GM19324 (cell line): ENCODE measurements at regions not wholly inside any gene's neighbourhood (a gene's known extent, or its start where the extent isn't known, plus 50 kb on each side); places are given as distances from the start of the nearest gene placed in this dataset.
"Not testable (repeated sequence)": the region's sequence is repeated elsewhere in the genome, so short reads cannot be mapped to it uniquely, and the experiment has no call there.

ENCODE experiments used
- ATAC-seq: cut with Tn5 transposase; IDR thresholded peaks from one replicate; pipeline ENCODE4 v1.9.1; 2021; ENCODE audit warnings: mild to moderate bottlenecking, moderate library complexity; ENCODE audit not compliant: unreplicated experiment, low FRiP score

DNA sequence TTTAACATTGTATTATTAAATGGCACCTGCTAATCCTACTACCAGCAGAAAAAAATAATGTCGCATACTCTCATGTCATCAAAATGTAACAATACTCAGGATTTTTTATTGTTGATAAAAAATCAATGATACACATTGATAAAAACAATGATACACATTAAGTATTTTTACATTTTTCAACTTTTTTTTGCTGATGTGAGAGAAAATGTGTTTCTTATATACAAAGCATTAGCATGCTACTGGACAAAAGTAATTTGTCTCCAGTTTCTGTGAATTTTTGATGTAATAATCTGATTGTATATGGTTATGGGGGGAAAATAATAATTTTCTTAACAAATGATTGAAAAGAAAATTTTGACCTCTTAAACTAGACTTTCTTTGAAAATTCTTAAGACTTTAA lies 1256.6 kb upstream of the CNTN5 start:
- ATAC-seq: no peak

DNA sequence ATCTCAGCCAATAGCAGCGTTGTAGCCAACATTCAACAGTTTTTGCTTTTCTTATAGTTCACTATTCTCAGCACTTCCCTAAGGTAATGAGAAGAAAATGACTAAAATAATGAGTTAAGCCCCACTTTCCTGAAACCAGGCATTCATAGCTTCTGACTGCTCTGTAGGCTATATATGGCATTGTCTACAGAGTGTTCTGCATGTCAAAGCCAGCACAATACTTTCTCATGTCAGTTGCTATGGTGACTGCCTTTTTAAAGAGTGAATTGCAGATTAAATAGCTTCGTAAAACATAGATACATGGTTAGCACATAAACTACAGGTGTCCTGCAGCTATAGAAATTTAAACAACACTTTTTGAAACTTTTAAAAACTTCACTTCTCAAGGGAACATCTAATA lies 1256.1 kb upstream of the CNTN5 start:
- ATAC-seq: no peak

DNA sequence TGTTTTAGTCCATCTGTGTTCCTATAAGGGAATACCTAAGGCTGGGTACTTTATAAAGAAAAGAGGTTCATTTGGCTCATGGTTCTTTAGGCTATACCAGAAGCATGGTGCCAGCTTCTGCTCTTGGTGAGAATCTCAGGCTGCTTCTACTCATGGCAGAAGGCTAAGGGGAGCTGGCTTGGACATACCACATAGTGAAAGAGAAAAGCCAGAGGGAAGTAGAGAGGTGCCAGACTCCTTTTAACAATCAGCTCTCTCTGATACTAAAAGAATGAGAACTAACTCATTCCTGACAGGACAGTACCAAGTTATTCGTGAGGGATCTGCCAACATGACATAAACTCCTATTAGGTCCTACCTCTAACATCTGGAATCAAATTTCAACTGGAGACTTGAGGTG lies 1250.2 kb upstream of the CNTN5 start:
- ATAC-seq: no peak

DNA sequence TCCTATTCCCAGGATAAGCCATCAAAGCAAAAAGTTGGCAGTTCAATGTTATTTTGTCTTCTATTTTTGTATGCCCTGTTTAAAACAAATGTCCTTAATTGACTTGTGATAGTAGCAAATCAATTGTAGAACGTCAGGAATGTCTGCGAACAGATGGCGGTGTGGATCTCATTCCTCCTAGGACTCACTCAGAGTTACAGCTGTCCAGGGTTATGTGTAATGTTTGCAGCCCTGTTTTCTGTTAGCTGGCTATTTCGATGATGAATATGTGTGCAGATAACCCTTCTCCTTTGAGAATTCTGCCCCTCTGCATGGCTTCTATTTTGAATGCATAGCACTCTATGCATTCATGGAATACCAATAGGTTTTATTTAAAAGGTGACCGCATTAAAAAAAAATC lies 1248.0 kb upstream of the CNTN5 start:
- no peak for ATAC-seq

DNA sequence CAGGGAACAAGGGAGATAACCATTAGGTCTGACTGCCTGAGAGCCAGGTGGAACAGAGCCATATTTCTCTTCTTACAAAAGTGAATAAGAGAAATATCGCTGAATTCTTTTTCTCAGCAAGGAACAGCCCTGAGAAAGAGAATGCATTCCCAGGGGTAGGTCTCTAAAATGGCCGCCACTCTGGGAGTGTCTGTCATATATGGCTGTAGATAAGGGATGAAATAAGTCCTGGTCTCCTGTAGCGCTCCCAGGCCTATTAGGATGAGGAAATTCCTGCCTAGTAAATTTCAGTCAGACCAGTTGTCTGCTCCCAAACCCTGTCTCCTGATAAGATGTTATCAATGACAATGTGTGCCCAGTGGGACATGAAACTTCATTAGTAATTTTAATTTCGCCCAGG lies 1236.4 kb upstream of the CNTN5 start:
- ATAC-seq: not testable (repeated sequence)

DNA sequence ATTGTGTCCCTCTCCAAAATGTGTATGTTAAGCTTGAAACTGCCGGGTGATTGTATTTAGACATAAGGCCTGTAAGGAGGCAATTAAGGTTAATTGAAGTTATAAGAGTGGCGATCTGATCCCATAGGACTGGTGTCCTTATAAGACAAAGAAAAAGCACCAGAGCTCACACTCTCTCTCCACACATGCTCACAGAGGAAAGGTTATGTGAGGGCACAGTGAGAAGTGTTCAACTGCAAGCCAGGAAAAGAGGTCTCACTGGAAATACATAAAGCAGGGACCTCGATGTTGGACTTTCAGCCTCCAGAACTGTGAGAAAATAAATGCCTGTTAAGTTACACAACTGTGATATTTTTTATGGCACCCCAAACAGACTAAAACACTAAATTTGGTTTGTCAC lies 1233.8 kb upstream of the CNTN5 start:
- ATAC-seq: no peak

DNA sequence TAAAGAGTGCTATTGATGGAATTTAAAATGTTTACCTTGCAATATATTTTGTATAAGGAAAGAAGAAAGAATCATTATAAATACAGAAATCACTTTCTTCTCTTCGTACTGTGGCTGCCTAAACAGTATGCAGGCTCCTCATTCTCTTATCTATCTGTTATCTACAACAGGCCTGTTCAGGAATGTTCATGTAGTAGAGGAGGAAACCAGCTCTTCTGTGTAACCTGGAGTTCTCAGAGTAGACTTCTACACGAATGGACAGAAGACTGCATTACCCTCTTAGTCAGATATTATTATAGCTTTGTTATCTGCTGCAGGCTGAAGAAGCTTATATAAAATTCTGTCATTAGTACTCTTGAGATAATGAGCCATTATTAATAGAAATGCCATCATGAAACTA lies 1225.9 kb upstream of the CNTN5 start:
- ATAC-seq: no peak

DNA sequence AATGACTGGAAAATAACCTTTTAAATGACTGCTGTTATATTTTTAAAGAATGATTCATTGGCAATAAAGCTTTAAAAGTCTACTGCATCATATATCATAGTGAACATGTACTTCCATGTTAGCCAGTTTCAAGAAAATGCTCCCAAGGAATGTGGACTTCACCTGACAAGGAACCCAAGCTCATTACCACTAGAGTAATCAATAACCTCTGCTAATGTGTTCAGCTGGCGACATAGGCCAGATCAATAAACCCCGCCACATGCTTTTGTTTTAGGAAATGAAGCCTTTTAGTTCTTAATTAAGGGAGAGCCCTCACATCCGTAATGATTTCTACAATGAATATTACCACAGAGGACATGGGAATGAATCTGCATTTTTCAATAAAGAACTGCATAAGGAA lies 1219.9 kb upstream of the CNTN5 start:
- ATAC-seq: no peak

DNA sequence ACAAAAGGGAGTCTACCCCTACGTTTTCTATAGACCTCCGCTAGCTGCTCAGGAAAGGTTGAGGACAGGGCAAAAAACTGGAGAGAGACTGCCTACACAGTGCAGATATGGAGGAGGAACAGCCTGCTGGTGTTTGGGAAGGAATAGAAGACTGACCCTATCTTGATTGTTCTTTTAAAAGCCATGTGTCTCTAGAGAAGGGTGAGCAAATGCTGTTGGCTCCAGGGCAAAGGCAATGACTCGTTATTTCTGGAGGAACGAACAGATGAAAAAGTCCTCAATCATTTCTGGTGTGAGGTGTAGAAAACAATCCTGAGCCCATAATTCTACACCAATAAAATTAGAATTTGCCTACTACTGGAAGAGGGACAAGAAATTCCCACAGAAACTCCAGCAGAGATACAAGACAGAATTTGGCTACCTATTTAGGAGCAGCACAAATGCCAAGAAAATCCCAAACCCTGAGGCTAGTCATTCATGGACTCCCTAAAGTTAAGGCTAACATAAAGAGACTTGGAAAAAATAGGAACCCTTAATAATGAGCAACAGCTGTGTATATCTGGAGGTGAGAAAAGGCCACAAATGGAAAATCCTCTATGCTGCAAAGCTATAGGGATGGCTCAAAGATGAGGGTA lies 1206.3 kb upstream of the CNTN5 start:
- no peak for ATAC-seq

DNA sequence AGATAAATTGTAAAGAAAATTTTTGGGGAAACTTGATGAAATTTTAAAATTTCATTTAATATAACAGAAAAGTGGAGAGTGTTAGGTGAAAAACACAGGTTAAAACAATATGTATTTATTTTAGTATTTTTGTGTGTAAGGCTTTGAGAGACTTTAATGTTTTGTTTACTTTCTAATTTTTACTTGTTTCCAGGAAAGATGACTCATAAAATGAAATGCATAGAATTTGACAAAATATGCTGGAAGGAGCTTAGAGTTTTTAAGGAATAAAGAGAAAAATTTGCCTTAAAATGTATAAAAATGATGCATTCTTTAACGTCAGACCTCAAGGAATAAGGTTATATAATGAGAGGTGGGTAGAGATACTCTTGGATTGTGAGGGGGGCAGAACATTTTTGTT lies 1205.1 kb upstream of the CNTN5 start:
- no peak for ATAC-seq

DNA sequence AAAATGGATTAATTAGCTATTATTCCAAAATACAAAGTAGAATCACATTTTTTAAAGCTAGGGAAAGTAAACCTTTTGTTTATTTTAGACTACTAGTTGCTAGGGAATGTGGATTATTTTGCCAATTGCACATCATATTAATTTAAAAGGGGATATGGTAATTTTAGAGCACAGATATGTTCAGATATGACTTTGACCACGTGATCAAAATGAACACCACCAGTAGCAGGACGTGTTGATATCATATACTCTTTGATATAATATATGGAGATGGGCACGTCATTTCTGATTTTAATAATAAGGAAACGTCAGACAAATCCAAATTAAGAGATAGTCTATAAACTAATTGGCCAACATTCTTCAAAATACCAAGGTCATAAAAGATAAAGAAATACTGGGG lies 1188.3 kb upstream of the CNTN5 start:
- no peak for ATAC-seq

DNA sequence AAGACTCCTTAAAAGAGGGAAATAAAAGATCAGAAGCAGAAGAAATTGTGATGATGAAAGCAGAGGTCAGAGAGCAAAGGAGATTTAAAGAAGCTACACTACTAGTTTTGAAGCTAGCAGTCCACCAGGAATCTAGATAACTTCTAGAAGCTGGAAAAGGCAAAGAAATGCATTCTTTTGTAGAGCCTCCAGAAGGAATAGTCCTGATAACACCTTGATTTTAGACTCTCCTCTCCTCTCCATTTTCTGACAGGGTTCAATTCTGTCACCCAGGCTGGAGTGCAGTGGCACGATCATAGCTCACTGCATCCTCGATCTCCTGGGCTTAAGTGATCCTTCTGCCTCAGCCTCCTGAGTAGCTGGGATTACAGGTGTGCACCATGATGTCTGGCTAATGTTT lies 1187.3 kb upstream of the CNTN5 start:
- ATAC-seq: no peak

DNA sequence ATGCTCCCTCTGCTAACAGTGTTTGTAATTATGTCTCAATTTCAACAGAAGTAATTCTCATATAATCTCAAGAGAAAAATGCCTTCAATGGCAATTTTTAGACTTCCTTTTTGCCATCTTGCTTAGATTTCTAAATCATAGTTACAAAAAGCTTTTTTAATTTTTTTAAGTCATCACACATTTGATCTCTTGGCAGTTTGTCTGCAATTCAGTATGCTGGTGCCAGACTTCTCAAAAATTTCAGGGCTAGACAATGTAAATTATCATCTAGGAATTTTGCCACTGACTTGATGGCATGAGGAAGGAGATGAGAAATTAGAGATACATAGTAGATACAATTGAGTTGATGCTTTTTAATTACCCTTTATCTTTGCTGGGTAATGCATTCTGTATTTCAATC lies 1176.7 kb upstream of the CNTN5 start:
- ATAC-seq: no peak

DNA sequence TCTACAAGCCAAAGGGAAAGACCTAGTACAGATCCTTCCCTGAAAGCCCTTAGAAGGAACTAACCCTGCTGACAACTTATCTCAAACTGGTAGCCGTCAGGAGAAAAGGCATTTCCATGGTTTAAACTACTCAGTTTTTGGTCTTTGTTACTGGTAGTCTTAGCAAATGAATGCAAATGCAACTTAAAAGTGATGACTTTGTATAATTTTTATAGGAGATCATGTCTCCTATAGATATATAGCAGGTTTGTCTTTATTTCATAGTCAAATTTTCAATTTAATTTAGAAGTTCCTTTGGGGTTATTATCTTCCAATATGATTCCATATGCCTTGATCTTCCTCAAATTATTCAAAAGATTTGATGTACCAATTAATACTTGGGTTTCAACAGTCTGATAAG lies 1173.0 kb upstream of the CNTN5 start:
- ATAC-seq: no peak

DNA sequence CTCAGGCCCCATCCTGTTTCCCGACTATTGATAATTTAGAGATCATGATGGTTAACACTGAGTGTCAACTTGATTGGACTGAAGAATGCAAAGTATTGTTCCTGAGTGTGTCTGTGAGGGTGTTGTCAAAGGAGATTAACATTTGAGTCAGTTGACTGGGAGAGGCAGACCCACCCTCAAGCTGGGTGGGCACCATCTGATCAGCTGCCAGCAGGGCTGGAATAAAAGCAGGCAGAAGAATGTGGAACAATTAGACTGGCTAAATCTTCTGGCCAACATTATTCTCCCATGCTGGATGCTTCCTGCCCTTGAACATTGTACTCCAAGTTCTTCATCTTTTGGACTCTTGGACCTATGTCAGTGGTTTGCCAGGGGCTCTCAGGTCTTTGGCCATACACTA lies 1170.0 kb upstream of the CNTN5 start:
- ATAC-seq: no peak

DNA sequence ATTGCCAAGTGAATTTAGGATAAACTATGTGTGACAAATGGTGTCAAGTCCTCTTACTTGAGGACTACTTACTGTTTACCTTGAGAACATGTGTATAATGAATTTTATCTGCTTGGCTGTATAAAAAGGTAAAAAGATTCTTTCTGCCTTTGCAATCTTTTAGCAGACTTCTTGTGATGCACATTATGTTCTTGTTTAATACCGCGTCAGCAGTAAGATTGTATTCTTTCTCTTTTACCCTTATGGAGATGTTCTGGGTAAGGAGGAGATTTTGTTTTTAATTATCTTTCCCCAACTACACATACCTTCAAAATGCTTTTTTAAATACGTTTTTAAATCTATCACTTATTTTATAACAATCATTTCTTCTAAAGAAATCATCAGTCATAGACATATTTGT lies 1166.4 kb upstream of the CNTN5 start:
- ATAC-seq: no peak

DNA sequence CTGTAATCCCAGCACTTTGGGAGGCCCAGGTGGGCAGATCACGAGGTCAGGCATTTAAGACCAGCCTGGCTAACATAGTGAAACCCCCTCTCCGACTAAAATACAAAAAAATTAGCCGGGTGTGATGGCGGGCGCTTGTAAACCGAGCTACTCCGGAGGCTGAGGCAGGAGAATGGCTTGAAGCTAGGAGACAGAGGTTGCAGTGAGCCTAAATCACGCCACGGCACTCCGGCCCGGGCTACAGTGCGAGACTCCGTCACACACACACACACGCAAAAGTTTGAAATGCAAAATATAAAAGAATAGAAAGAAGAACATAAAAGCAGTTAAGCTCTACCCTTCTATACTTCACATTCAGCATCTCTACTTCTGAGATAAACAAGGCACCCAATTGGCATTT lies 1165.9 kb upstream of the CNTN5 start:
- ATAC-seq: no peak

DNA sequence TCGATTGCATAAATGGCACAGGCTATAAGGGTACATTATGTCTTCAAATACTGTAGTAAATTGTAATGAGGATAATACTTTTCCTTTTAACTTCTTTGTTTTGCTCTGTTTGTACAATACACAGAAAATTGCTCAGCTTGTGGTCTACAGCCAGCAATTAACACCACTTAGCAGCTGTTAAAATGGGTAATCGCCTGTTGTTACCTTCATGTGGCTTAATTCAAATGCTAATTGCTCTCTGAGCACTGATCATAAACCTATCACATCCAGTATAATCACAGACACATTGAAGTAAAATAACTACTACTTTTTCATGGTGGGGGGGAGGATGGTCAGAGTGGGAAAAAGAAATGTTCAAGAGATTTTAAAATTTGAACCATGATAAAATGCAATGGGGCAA lies 1164.1 kb upstream of the CNTN5 start:
- ATAC-seq: no peak

DNA sequence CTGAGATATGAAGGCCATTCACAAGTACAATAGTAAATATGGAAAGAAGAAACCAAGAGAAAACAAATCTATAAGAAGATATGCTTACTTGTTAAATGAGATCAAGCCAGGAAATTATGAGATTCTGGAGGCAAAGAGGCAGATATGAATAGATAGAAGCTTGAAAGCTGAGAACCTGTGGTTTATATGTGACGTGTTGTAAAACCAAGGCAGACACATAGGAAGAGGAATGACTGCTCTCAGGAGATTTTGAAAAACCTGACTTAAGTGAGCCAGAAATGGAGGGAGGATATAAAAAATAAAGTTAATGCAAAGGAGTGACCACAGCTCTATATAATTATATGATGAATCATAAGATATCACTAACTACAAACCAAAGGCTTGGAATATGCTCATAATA lies 1160.5 kb upstream of the CNTN5 start:
- ATAC-seq: no peak

DNA sequence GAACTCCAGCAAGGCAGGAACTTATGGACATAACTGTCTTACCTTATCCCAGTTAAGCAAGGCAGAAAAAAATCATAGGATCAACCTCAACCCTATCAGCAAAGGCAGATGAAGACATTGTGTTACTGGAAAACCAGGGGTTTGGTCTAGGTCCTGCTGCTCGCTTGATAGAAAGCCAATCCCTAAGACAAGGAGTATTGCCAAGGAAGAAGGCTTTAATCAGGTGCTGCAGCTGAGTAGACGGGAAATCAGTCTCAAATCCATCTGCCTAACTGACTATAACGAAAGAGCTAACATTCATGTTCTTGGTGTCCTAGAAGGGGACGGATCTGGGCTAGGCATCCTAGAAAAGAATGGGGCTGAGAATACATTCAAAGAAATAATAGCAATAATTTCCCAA lies 1158.7 kb upstream of the CNTN5 start:
- no peak for ATAC-seq

DNA sequence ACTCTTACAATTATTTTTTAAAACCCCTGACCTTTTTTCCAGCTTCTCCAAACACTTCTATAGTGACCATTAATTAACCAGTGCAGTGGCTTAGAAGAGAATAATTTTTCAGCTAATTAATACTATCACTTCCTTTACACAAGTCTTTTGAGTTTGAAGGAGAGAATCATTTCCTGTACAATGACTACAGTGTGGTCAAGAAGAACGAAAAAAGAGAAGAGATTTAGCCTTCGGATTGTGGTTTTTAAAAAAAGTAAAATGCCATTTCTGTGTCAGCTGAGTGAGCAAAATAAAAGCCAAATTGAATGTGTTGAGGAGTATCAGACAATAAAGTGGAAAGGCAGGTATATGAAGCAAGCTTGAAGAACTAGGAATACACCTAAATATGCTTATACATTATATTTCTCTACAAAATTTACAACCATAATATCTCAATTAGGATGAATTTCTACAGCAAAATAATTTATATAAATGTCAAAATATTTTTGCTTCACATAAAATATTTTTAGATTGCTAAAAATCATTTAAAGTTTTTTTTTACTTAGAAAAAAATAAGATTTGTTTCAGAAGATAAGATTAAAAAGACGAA lies 1155.2 kb upstream of the CNTN5 start:
- no peak for ATAC-seq

DNA sequence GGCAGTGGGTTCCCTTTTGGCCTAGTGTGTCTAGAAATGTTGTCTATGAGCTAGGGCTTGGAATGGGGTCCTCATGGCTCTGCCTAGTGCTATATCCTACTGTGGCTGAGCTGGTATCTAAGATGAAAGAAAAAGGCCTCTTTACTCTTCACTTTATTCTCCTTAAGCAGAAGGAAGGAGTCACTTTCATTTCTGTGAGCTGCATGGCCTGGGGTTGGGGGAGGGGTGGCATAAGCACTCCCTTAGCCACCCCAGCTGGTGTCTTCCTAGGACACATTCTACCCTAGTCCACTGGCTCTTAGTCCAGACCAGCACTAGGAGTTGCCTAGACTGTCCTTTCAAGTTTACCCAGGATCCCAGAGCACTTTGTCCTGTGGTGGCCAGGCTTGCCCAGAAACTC lies 1148.9 kb upstream of the CNTN5 start:
- no peak for ATAC-seq

DNA sequence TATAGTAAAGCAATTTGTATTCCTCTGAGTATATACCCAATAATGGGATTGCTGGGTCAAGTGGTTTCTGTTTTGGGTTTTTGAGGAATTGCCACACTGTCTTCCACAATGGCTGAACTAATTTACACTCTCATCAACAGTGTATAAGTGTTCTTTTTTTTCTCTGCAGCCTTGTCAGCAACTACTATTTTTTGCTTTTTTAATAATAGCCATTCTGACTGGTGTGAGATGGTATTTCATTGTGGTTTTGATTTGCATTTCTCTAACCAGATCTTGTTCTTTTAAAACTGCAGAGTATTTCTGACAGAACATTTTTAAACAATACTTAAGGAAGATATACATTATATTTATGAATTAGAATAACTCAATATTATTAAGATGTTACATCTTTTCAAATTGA lies 1140.5 kb upstream of the CNTN5 start:
- no peak for ATAC-seq
